Thyroid gland (tissue), 4 donors: ENCODE measurements at regions not wholly inside any gene's neighbourhood (a gene's known extent, or its start where the extent isn't known, plus 50 kb on each side); places are given as distances from the start of the nearest gene placed in this dataset.

Source experiments
- DNase-seq, 2 donors: peaks; one replicate each; pipeline ENCODE4 v3.0.0-alpha.2; 2019
- H3K27ac ChIP-seq, 3 donors: fragments of 200-600 bp; sonication (generic); 1 replicate in 2 of 3; 2 replicates in 1 of 3; pipeline ENCODE4 v1.5.1; 2016 to 2019; ENCODE audit warnings: mild to moderate bottlenecking in 1 of 3, moderate library complexity in 1 of 3
- H3K27me3 ChIP-seq: fragments of 200-600 bp; sonication (generic); one replicate; pipeline ENCODE4 v1.5.1; 2019
- H3K36me3 ChIP-seq, 2 donors: fragments of 200-600 bp; sonication (generic); one replicate each; pipeline ENCODE4 v1.5.1; 2016 to 2019
- H3K4me1 ChIP-seq, 2 donors: fragments of 200-600 bp; sonication (generic); one replicate each; pipeline ENCODE4 v1.5.1; 2017 to 2019
- H3K4me3 ChIP-seq, 3 donors: fragments of 200-600 bp; sonication (generic); replicated peaks in 1 of 3; 1 replicate in 2 of 3; 2 replicates in 1 of 3; pipeline ENCODE4 v1.5.1; 2016; ENCODE audit warnings: mild to moderate bottlenecking in 1 of 3
- H3K9me3 ChIP-seq: fragments of 200-600 bp; sonication (generic); one replicate; pipeline ENCODE4 v1.5.1; 2017
- POLR2A ChIP-seq, 2 donors: fragments of 450-650 bp; IDR thresholded peaks; one replicate each; pipeline ENCODE4 v1.6.1; 2017; ENCODE audit warnings: antibody characterized with exemption in 2 of 2, mild to moderate bottlenecking in 2 of 2, moderate library complexity in 1 of 2
- whole genome bisulfite sequencing, 2 donors: methylation state at CpG; one replicate each; pipeline ENCODE4 v1.1.5; 2017; 5-methylcytosine and 5-hydroxymethylcytosine counted together
- intact Hi-C: fragments of 100-400 bp; cut with DNase I; formaldehyde crosslinking; loops from one replicate; pipeline ENCODE4 v1.15.1; 2023
- TF ChIP-seq, protein P1 (sequence below), 6 experiments: fragments of 200-600 bp in 3 of 6; fragments of 450-650 bp in 3 of 6; sonication (generic) in 3 of 6; IDR thresholded peaks; one replicate each; pipeline ENCODE4 v1.5.1; 2016 to 2019; ENCODE audit warnings: antibody characterized with exemption in 6 of 6, mild to moderate bottlenecking in 2 of 6, inconsistent platforms in 1 of 6, moderate library complexity in 1 of 6

DNA sequence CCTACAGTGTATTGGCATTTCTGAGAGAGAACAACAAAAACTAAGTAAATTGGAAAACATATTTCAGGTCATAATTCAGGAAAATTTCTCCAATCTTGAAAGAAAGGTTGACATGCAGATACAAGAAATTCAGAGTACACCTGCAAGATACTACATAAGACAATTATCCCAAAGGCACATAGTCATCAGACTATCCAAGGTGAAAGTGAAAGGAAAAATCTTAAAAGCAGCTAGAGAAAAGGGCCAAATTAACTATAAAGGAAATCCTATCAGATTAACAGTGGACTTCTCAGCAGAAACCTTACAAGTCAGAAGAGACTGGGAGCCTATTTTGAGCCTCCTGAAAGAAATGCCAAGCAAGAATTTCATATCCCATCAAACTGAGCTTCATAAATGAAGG, 449.0 kb upstream of the MMADHC start:
- intact Hi-C loops, result no loop called here
- TF ChIP-seq POLR2A (IDR thresholded peaks at IDR 0.05), result no peak
- TF ChIP-seq, protein P1, sequence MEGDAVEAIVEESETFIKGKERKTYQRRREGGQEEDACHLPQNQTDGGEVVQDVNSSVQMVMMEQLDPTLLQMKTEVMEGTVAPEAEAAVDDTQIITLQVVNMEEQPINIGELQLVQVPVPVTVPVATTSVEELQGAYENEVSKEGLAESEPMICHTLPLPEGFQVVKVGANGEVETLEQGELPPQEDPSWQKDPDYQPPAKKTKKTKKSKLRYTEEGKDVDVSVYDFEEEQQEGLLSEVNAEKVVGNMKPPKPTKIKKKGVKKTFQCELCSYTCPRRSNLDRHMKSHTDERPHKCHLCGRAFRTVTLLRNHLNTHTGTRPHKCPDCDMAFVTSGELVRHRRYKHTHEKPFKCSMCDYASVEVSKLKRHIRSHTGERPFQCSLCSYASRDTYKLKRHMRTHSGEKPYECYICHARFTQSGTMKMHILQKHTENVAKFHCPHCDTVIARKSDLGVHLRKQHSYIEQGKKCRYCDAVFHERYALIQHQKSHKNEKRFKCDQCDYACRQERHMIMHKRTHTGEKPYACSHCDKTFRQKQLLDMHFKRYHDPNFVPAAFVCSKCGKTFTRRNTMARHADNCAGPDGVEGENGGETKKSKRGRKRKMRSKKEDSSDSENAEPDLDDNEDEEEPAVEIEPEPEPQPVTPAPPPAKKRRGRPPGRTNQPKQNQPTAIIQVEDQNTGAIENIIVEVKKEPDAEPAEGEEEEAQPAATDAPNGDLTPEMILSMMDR (IDR thresholded peaks at IDR 0.05), result no peak

DNA sequence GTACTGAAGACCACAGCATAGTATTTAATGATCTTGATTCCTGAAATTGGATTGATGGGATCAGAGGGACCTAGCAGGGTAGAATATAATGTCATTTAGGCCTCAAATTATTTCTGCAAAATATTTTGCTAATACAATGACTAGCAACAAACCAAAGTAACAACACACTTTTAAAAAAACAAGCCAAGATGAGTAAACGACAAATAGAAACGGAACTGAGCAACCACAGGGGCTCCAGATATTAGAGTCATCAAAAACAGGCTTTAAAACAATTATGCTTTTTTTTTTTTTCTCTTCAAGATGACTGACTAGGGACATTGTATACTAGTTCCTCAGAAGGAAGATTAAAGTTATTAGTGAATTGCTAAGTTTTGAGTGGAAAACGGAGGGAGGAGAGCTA, 447.1 kb upstream of the MMADHC start:
- TF ChIP-seq, protein P1 (IDR thresholded peaks at IDR 0.05), result no peak
- no peak for TF ChIP-seq POLR2A (IDR thresholded peaks at IDR 0.05)
- Histone ChIP-seq H3K36me3 (no peaks in the 10 kb centered on the region), H3K4me3 (no peak overlapping the region), H3K9me3 (no peaks in the 10 kb centered on the region), H3K27ac (no peak overlapping the region), H3K27me3 (no peaks in the 10 kb centered on the region), H3K4me1 (no peaks in the 10 kb centered on the region)
- intact Hi-C loops, result no loop called here
- DNase-seq, result no peak
- WGBS, 2 donors, result 92 to 95% methylated on average over 3 of the region's 3 CpGs

More for the DNA sequence above, 449.0 kb upstream of the MMADHC start:
- H3K4me1 ChIP-seq, result no peaks in the 10 kb centered on the region
- no peaks in the 10 kb centered on the region for H3K36me3 ChIP-seq
- H3K4me3 ChIP-seq, result no peak overlapping the region
- H3K9me3 ChIP-seq, result no peaks in the 10 kb centered on the region
- no peaks in the 10 kb centered on the region for H3K27me3 ChIP-seq
- no peak for DNase-seq
- H3K27ac ChIP-seq, result no peak overlapping the region

DNA sequence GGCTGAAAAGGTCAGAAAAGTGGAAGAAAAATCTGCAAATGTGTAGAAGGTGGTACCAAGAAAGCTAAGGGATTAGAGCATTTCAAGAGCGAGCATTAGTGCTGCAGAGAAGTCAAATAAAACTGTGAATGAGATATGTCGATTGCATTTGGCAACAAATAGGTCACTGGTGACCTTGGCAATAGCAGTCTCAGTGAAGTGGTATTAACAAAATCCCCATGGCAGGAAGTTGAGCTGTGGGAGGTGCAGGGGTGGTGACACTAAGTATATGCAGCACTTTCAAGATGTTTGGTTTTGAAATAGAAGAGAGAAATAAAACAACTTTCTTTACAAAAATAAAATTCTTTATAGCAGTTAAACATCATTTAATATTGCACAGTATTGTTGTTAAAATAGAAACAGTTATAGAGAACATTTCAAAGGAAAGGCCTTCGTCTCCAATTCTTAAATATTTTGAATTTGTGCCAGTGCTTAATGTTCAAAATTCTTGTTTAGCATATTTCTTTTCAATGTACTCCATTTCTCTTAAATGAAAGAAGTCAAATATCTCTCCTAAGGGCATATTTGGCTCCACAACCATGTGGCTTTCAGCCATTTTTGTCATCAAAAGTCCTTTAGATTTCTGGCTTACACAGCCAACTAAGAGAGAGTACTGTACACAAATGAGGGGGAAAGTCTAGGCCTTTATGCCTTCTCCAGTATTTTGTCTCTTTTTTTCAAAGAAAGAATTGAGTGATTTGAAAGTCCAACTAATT, 443.0 kb upstream of the MMADHC start:
- peak; percentile 3 to 14 for DNase-seq
- no peak overlapping the region for H3K27ac ChIP-seq
- intact Hi-C loops, result no loop called here

DNA sequence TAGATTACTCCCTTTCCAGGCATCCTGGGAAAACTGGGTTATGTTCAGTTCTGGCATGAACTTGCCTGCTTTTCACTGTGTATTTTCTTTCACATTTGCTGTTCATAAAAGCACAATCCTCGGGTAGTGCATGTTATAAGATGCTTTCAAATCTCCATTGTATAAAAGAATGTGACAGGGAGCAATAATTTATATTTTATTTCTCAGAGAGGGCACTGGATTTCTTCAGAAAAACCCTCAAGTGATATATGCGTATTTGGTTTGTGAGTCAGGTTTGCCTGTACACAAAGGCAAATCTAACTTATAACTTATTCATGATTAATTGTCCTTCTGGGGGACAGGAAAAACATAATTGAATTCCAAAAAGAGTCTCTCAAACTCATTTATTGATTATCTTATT, 440.7 kb upstream of the MMADHC start:
- WGBS, 2 donors, result 77 to 89% methylated on average over 2 of the region's 2 CpGs

More for the DNA sequence above, 443.0 kb upstream of the MMADHC start:
- 53 to 67% methylated on average over 3 of the region's 3 CpGs for WGBS, 2 donors
- TF ChIP-seq, protein P1 (IDR thresholded peaks at IDR 0.05), result no peak
- no peak for TF ChIP-seq POLR2A (IDR thresholded peaks at IDR 0.05)
- no peaks in the 10 kb centered on the region for H3K36me3 ChIP-seq
- H3K4me3 ChIP-seq, result no peak overlapping the region
- no peaks in the 10 kb centered on the region for H3K4me1 ChIP-seq
- no peaks in the 10 kb centered on the region for H3K9me3 ChIP-seq
- H3K27me3 ChIP-seq, result no peaks in the 10 kb centered on the region

DNA sequence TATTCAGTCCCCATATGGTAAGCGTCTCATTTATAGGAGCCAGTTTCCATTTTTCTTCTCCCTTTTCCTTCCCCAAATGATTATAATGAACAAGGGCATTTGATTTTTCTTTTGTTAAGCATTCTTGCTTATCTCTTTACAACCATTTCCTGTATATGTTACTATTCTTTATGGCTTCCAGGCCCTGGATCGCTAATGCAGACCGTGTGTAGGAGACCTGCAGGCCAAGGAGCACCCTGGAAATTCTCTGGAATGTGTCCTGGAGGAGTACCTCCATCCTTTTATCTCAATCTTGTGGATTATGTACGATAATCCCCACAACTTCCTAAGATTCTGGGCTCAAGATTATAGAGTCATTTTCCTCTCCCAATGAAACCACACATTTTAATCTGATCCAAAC, 439.6 kb upstream of the MMADHC start:
- 73 to 76% methylated on average over 4 of the region's 4 CpGs for WGBS, 2 donors
- Histone ChIP-seq H3K4me1 (no peaks in the 10 kb centered on the region), H3K27ac (no peak overlapping the region), H3K9me3 (no peaks in the 10 kb centered on the region), H3K4me3 (no peak overlapping the region), H3K36me3 (no peaks in the 10 kb centered on the region), H3K27me3 (no peaks in the 10 kb centered on the region)
- intact Hi-C loops, result no loop called here
- no peak for DNase-seq
- no peak for TF ChIP-seq POLR2A (IDR thresholded peaks at IDR 0.05)
- TF ChIP-seq, protein P1 (IDR thresholded peaks at IDR 0.05), result no peak

More for the DNA sequence above, 440.7 kb upstream of the MMADHC start:
- no peaks in the 10 kb centered on the region for H3K4me1 ChIP-seq
- H3K9me3 ChIP-seq, result no peaks in the 10 kb centered on the region
- no peak overlapping the region for H3K4me3 ChIP-seq
- intact Hi-C loops, result no loop called here
- no peak overlapping the region for H3K27ac ChIP-seq
- no peaks in the 10 kb centered on the region for H3K27me3 ChIP-seq
- no peaks in the 10 kb centered on the region for H3K36me3 ChIP-seq
- TF ChIP-seq, protein P1 (IDR thresholded peaks at IDR 0.05), result no peak
- TF ChIP-seq POLR2A (IDR thresholded peaks at IDR 0.05), result no peak
- no peak for DNase-seq
